IMR-90 (cell line): ENCODE measurements at regions not wholly inside any gene's neighbourhood (a gene's known extent, or its start where the extent isn't known, plus 50 kb on each side); places are given as distances from the start of the nearest gene placed in this dataset.

Experiments
- ATAC-seq: fragments of 200-7000 bp; cut with Tn5 transposase; 2 replicates; pipeline ENCODE4 v1.9.1; 2020; ENCODE audit warnings: low read depth, mild to moderate bottlenecking, moderate library complexity
- BruUV-seq: library from RNA; stranded (reverse); fragments of 400-500 nt; replicated peaks from 2 replicates; lab custom pipeline; 2021; lab: Mats Ljungman, UMichigan
- CTCF ChIA-PET: fragments of 300-600 bp; formaldehyde crosslinking; extraction: SDS; loops from one replicate; lab custom pipeline; 2021; ENCODE audit warnings: antibody characterized with exemption; lab: Yijun Ruan, JAX
- POLR2A ChIA-PET: fragments of 300-600 bp; sonication (Branson Sonifier 250); formaldehyde crosslinking; loops from one replicate; lab custom pipeline; 2022; ENCODE audit warnings: antibody characterized with exemption; ENCODE audit not compliant: unreplicated experiment; lab: Charles Lee
- DNase-seq: peaks from one replicate; pipeline ENCODE4 v3.0.0; 2013
- H2AFZ ChIP-seq: replicated peaks from 2 replicates; pipeline ENCODE3; 2013; ENCODE audit warnings: low read length, mild to moderate bottlenecking; ENCODE audit not compliant: poor library complexity
- H2AK5ac ChIP-seq: 2 replicates; pipeline ENCODE4 v1.6.1; 2013; ENCODE audit warnings: low read depth, low read length, inconsistent platforms
- H2AK9ac ChIP-seq: replicated peaks from 2 replicates; pipeline ENCODE3; 2013; ENCODE audit warnings: mild to moderate bottlenecking, low read depth, low read length, moderate library complexity; ENCODE audit not compliant: poor library complexity
- H2BK120ac ChIP-seq: 2 replicates; pipeline ENCODE4 v1.6.1; 2013; ENCODE audit warnings: low read depth, low read length, inconsistent platforms
- H2BK15ac ChIP-seq: 3 replicates; pipeline ENCODE4 v1.6.1; 2013; ENCODE audit warnings: low read depth, low read length, inconsistent platforms
- H2BK20ac ChIP-seq: 2 replicates; pipeline ENCODE4 v1.6.1; 2013; ENCODE audit warnings: low read depth, mild to moderate bottlenecking, inconsistent platforms, low read length, moderate library complexity
- H2BK5ac ChIP-seq: 2 replicates; pipeline ENCODE4 v1.6.1; 2013; ENCODE audit warnings: mild to moderate bottlenecking, low read depth, low read length, inconsistent platforms; ENCODE audit not compliant: poor library complexity, severe bottlenecking
- H3K14ac ChIP-seq: replicated peaks from 2 replicates; pipeline ENCODE4 v1.6.1; 2013; ENCODE audit warnings: low read depth, low read length, inconsistent platforms
- H3K18ac ChIP-seq: 2 replicates; pipeline ENCODE4 v1.6.1; 2013; ENCODE audit warnings: low read depth, low read length, control low read depth
- H3K23ac ChIP-seq: 2 replicates; pipeline ENCODE4 v1.6.1; 2013; ENCODE audit warnings: low read depth, low read length, inconsistent platforms
- H3K27ac ChIP-seq: 2 replicates; pipeline ENCODE4 v1.5.1; 2013; ENCODE audit warnings: mild to moderate bottlenecking, control low read depth, low read length; ENCODE audit not compliant: insufficient read depth
- H3K27me3 ChIP-seq: 2 replicates; pipeline ENCODE4 v1.6.1; 2013; ENCODE audit warnings: low read length; ENCODE audit not compliant: control insufficient read depth, insufficient read depth
- H3K36me3 ChIP-seq: 2 replicates; pipeline ENCODE4 v1.6.1; 2013; ENCODE audit warnings: low read length, mixed read lengths; ENCODE audit not compliant: control insufficient read depth, insufficient read depth
- H3K4ac ChIP-seq: 2 replicates; pipeline ENCODE4 v1.6.1; 2013; ENCODE audit warnings: low read depth, low read length, inconsistent platforms
- H3K4me1 ChIP-seq: 2 replicates; pipeline ENCODE4 v1.6.1; 2013; ENCODE audit warnings: low read length, mixed read lengths; ENCODE audit not compliant: control insufficient read depth, insufficient read depth
- H3K4me2 ChIP-seq: 2 replicates; pipeline ENCODE4 v1.6.1; 2013; ENCODE audit warnings: low read depth, mild to moderate bottlenecking, control low read depth, low read length, moderate library complexity
- H3K4me3 ChIP-seq: 2 replicates; pipeline ENCODE4 v1.5.1; 2013; ENCODE audit warnings: low read depth, mild to moderate bottlenecking, control low read depth, low read length, moderate library complexity; ENCODE audit not compliant: insufficient read depth
- H3K56ac ChIP-seq: 2 replicates; pipeline ENCODE4 v1.6.1; 2013; ENCODE audit warnings: low read length, inconsistent platforms; ENCODE audit not compliant: insufficient read depth; ENCODE audit errors: extremely low read depth
- H3K79me1 ChIP-seq, 2 experiments: 2 replicates each; pipeline ENCODE4 v1.6.1; 2013; ENCODE audit warnings: low read length in 2 of 2, inconsistent platforms in 1 of 2, low read depth in 1 of 2
- H3K9ac ChIP-seq: 2 replicates; pipeline ENCODE4 v1.6.1; 2013; ENCODE audit warnings: low read depth, low read length, control low read depth
- H3K9me1 ChIP-seq: 2 replicates; pipeline ENCODE4 v1.6.1; 2013; ENCODE audit warnings: low read length, inconsistent platforms; ENCODE audit not compliant: insufficient read depth
- H3K9me3 ChIP-seq: 2 replicates; pipeline ENCODE4 v1.6.1; 2013; ENCODE audit warnings: low read length; ENCODE audit not compliant: control insufficient read depth, insufficient read depth
- H4K20me1 ChIP-seq: 2 replicates; pipeline ENCODE4 v1.6.1; 2013; ENCODE audit warnings: low read length, inconsistent platforms; ENCODE audit not compliant: insufficient read depth
- H4K5ac ChIP-seq: 2 replicates; pipeline ENCODE4 v1.6.1; 2013; ENCODE audit warnings: mild to moderate bottlenecking, low read depth, low read length, control low read depth
- H4K8ac ChIP-seq, 2 experiments: 2 replicates each; pipeline ENCODE4 v1.6.1; 2013; ENCODE audit warnings: low read depth in 2 of 2, low read length in 2 of 2, control low read depth in 1 of 2, inconsistent platforms in 1 of 2
- H4K91ac ChIP-seq: 2 replicates; pipeline ENCODE4 v1.6.1; 2013; ENCODE audit warnings: low read depth, low read length, inconsistent platforms; ENCODE audit not compliant: insufficient read depth
- BHLHE40 ChIP-seq: fragments of 150-350 bp; IDR thresholded peaks from 2 replicates; pipeline ENCODE4 v1.6.1; 2016; ENCODE audit warnings: mild to moderate bottlenecking, low read depth, low read length
- CEBPB ChIP-seq: IDR thresholded peaks from 2 replicates; pipeline ENCODE4 v1.6.1; 2012; ENCODE audit warnings: low read depth, low read length, improper control_type of control experiment
- CHD1 ChIP-seq: IDR thresholded peaks from 2 replicates; pipeline ENCODE4 v1.6.1; 2012; ENCODE audit warnings: low read depth, low read length, improper control_type of control experiment
- FOS ChIP-seq: fragments of 150-350 bp; IDR thresholded peaks from 2 replicates; pipeline ENCODE4 v1.6.1; 2016; ENCODE audit warnings: low read depth, low read length
- MAFK ChIP-seq: IDR thresholded peaks from 2 replicates; pipeline ENCODE4 v1.6.1; 2012; ENCODE audit warnings: low read depth, low read length, improper control_type of control experiment
- MAZ ChIP-seq: IDR thresholded peaks from 2 replicates; pipeline ENCODE4 v1.6.1; 2012; ENCODE audit warnings: low read depth, mild to moderate bottlenecking, low read length, improper control_type of control experiment, moderate library complexity, borderline replicate concordance
- MXI1 ChIP-seq: IDR thresholded peaks from 2 replicates; pipeline ENCODE4 v1.6.1; 2012; ENCODE audit warnings: low read depth, mild to moderate bottlenecking, low read length, moderate library complexity, borderline replicate concordance
- NFE2L2 ChIP-seq: fragments of 150-350 bp; IDR thresholded peaks from 2 replicates; pipeline ENCODE4 v1.6.1; 2016; ENCODE audit warnings: low read depth, mild to moderate bottlenecking, low read length
- POLR2A ChIP-seq: IDR thresholded peaks from 2 replicates; pipeline ENCODE4 v1.6.1; 2012; ENCODE audit warnings: mild to moderate bottlenecking, low read depth, low read length
- RAD21 ChIP-seq: IDR thresholded peaks from 2 replicates; pipeline ENCODE4 v1.6.1; 2012; ENCODE audit warnings: low read length, improper control_type of control experiment
- RCOR1 ChIP-seq: IDR thresholded peaks from 2 replicates; pipeline ENCODE4 v1.6.1; 2012; ENCODE audit warnings: mild to moderate bottlenecking, low read length, improper control_type of control experiment; ENCODE audit not compliant: insufficient replicate concordance
- RFX5 ChIP-seq: IDR thresholded peaks from 2 replicates; pipeline ENCODE4 v1.8.0; 2012; ENCODE audit warnings: low read depth, mild to moderate bottlenecking, low read length, moderate library complexity
- SMC3 ChIP-seq: fragments of 150-350 bp; IDR thresholded peaks from 2 replicates; pipeline ENCODE4 v1.6.1; 2016; ENCODE audit warnings: low read depth, mild to moderate bottlenecking, antibody characterized with exemption, low read length, moderate library complexity
- WGBS, 2 experiments: methylation state at CpG; one replicate each; pipeline versions ENCODE4 v1.1.5 to v1.1.7; 2013; ENCODE audit warnings: missing lambda C conversion rate in 2 of 2; ENCODE audit not compliant: insufficient read length in 1 of 2; ENCODE audit errors: extremely low coverage in 2 of 2; 5-methylcytosine and 5-hydroxymethylcytosine counted together
- dilution Hi-C: fragments of 300-500 bp; cut with HindIII; formaldehyde crosslinking; loops from one replicate; pipeline ENCODE4 v1.14.3; 2018; ENCODE audit warnings: low sequenced_read_pairs; ENCODE audit not compliant: unreplicated experiment
- in situ Hi-C: fragments of 300-500 bp; cut with MboI; formaldehyde crosslinking; loops from 3 replicates; pipeline ENCODE4 v1.14.3; 2019; ENCODE audit warnings: low sequenced_read_pairs, inconsistent platforms, mixed read lengths
- intact Hi-C: fragments of 100-400 bp; cut with micrococcal nuclease; formaldehyde crosslinking; loops from 2 replicates; pipeline ENCODE4 v1.10.0; 2022
- TF ChIP-seq, protein P1 (sequence below): fragments of 150-350 bp; IDR thresholded peaks from 2 replicates; pipeline ENCODE4 v1.6.1; 2016; ENCODE audit warnings: low read depth, mild to moderate bottlenecking, low read length, moderate library complexity, borderline replicate concordance
- TF ChIP-seq, protein P2 (sequence below): fragments of 150-350 bp; IDR thresholded peaks from 2 replicates; pipeline ENCODE4 v1.6.1; 2017; ENCODE audit warnings: mild to moderate bottlenecking, antibody characterized with exemption, low read length, low read depth
- TF ChIP-seq, protein P3 (sequence below): conservative IDR thresholded peaks from 2 replicates; pipeline ENCODE4 v1.5.1; 2012; ENCODE audit warnings: mild to moderate bottlenecking, low read depth, low read length, improper control_type of control experiment

DNA sequence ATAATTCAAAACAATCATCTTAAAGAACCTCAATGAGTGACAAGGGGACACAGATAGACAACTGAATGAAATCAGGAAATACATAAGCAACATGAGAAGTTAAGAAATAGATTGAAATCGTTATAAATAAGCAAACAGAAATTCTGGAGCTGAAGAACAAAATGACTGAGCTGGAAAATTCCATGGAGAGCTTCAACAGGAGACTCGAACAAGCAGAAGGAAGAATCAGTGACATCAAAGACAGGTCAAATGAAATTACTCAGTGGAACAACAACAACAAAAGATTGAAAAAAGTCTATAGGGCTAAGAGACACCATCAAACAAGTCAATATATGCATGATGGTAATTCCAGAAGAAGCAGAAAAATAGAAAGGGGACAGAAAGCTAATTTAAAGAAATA is 89.5 kb upstream of the ALKAL2 start:
- no peak overlapping the region for H3K4me3 ChIP-seq
- H4K91ac ChIP-seq = no peak overlapping the region
- no peaks in the 10 kb centered on the region for H3K27me3 ChIP-seq
- ChIA-PET CTCF (no interaction called here), POLR2A (no interaction called here)
- dilution Hi-C loops (no loop called here), in situ Hi-C loops (no loop called here), intact Hi-C loops (loop anchor here (5.0 kb wide), 1 partner anchor 810 kb away; no protein-coding TSS in a partner anchor)
- H4K5ac ChIP-seq = no peak overlapping the region
- no peaks in the 10 kb centered on the region for H4K20me1 ChIP-seq
- ATAC-seq (no peak), DNase-seq (no peak)
- no peak overlapping the region for H2BK120ac ChIP-seq
- H2AK5ac ChIP-seq = no peak overlapping the region
- H2BK5ac ChIP-seq = no peak overlapping the region
- no peak overlapping the region for H2AFZ ChIP-seq
- no peak overlapping the region for H3K56ac ChIP-seq
- no peaks in the 10 kb centered on the region for H3K79me1 ChIP-seq
- H3K36me3 ChIP-seq = no peaks in the 10 kb centered on the region
- H3K23ac ChIP-seq = no peak overlapping the region
- H3K4ac ChIP-seq = no peak overlapping the region
- peaks cover 32% of the 10 kb centered on the region for H3K9me3 ChIP-seq
- H3K9ac ChIP-seq = no peak overlapping the region
- no peak for TF ChIP-seq MXI1
- TF ChIP-seq POLR2A = no peak
- no peak for TF ChIP-seq SMC3
- no peak for TF ChIP-seq RCOR1
- no peak for TF ChIP-seq BHLHE40
- no peak for TF ChIP-seq CHD1
- no peak for TF ChIP-seq RAD21
- TF ChIP-seq, protein P1, sequence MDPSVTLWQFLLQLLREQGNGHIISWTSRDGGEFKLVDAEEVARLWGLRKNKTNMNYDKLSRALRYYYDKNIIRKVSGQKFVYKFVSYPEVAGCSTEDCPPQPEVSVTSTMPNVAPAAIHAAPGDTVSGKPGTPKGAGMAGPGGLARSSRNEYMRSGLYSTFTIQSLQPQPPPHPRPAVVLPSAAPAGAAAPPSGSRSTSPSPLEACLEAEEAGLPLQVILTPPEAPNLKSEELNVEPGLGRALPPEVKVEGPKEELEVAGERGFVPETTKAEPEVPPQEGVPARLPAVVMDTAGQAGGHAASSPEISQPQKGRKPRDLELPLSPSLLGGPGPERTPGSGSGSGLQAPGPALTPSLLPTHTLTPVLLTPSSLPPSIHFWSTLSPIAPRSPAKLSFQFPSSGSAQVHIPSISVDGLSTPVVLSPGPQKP = no peak
- no peak for TF ChIP-seq FOS
- TF ChIP-seq CEBPB = no peak
- no peak for TF ChIP-seq MAFK
- no peak for TF ChIP-seq NFE2L2
- TF ChIP-seq MAZ = no peak
- TF ChIP-seq, protein P2, sequence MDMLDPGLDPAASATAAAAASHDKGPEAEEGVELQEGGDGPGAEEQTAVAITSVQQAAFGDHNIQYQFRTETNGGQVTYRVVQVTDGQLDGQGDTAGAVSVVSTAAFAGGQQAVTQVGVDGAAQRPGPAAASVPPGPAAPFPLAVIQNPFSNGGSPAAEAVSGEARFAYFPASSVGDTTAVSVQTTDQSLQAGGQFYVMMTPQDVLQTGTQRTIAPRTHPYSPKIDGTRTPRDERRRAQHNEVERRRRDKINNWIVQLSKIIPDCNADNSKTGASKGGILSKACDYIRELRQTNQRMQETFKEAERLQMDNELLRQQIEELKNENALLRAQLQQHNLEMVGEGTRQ = no peak
- TF ChIP-seq RFX5 = no peak
- TF ChIP-seq, protein P3, sequence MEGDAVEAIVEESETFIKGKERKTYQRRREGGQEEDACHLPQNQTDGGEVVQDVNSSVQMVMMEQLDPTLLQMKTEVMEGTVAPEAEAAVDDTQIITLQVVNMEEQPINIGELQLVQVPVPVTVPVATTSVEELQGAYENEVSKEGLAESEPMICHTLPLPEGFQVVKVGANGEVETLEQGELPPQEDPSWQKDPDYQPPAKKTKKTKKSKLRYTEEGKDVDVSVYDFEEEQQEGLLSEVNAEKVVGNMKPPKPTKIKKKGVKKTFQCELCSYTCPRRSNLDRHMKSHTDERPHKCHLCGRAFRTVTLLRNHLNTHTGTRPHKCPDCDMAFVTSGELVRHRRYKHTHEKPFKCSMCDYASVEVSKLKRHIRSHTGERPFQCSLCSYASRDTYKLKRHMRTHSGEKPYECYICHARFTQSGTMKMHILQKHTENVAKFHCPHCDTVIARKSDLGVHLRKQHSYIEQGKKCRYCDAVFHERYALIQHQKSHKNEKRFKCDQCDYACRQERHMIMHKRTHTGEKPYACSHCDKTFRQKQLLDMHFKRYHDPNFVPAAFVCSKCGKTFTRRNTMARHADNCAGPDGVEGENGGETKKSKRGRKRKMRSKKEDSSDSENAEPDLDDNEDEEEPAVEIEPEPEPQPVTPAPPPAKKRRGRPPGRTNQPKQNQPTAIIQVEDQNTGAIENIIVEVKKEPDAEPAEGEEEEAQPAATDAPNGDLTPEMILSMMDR = no peak
- BruUV-seq = no TSS peak
- H3K9me1 ChIP-seq = no peaks in the 10 kb centered on the region
- H3K14ac ChIP-seq = no peak overlapping the region
- no CpG with 5 or more reads among the region's 2 CpGs for WGBS, 2 experiments
- no peak overlapping the region for H2BK15ac ChIP-seq
- H3K4me1 ChIP-seq = no peaks in the 10 kb centered on the region
- H4K8ac ChIP-seq = no peak overlapping the region
- no peak overlapping the region for H3K27ac ChIP-seq
- no peak overlapping the region for H2BK20ac ChIP-seq
- no peak overlapping the region for H3K4me2 ChIP-seq
- no peak overlapping the region for H2AK9ac ChIP-seq
- H3K18ac ChIP-seq = no peak overlapping the region
